ENCODE measurements at regions not wholly inside any gene's neighbourhood (a gene's known extent, or its start where the extent isn't known, plus 50 kb on each side); places are given as distances from the start of the nearest gene placed in this dataset.

DNA sequence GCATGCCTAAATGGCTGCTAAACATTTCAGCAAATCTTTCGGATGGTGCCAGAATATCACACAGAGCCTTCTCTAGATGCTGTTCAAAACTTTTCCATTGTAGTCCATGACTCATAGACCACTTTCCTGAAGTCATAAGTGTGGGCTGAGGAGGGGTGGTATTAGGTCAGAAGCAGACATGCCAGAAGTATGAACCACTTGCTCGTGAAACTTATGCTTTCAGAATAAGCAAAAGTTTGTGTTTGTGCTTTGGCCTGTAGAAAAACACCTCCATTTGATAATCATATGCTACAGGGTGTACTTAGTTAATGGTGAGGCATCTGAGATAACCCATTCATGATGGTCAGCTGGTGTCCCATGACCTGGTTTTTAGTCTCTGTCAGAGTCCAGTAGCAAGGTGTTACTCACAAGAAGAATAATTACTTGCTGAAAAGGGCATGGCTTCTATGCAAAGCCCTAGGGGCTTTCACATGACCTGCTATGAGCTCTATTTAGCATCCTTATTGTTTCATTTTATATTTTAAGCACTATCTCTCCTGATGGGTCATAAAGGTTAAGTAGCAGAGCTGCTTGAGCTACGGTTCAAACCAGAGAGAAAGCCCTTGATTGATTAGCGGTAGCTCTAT is 183.1 kb upstream of the IVNS1ABP start:
- DNase-seq, result no peak

GRCh38 chr1:185498207-185498606 is 181.2 kb upstream of the IVNS1ABP start:
- no peak for DNase-seq

DNA sequence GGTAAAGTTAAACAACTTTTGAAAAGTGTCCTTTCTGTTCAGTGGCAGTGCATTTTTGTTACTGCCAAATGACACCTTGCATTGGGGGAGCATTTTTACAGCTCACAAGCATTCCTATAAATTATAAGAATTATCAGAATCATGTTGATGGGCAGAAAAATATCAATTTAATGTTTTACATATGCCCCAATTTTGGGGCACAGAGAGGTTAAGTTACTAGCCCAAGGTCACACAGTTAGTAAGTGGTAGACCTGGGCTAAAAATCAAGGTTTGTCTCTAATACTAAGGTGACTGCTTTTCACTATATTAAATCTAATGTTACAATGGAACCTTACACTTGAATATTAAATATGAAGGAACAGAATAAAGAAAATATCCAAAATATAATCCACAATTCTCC is 180.1 kb upstream of the IVNS1ABP start:
- no peak for DNase-seq

- no peak for DNase-seq
Observed at GRCh38 chr1:185495898-185496297, 178.9 kb upstream of the IVNS1ABP start.

DNA sequence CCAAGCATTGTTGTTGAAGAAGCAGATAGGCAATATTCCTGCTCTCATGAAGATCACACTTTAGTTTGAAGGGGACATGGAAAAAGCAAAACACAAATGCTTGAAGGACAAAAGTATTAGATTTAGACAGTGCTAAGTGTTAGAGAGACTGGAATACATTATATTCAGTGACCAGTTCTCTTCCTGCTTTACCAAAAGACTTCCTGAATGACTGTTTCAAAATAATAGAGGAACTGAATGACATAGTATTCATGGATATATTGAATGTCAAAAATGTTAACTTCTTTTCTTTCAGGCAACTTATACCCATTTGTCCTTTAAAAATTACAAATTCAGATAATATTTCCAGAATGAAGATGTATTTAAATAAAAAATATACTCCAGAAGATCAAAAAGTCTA is 178.0 kb upstream of the IVNS1ABP start:
- no peak for DNase-seq

GRCh38 chr1:185492089-185492825 is 175.2 kb upstream of the IVNS1ABP start:
- DNase-seq, result no peak

DNA sequence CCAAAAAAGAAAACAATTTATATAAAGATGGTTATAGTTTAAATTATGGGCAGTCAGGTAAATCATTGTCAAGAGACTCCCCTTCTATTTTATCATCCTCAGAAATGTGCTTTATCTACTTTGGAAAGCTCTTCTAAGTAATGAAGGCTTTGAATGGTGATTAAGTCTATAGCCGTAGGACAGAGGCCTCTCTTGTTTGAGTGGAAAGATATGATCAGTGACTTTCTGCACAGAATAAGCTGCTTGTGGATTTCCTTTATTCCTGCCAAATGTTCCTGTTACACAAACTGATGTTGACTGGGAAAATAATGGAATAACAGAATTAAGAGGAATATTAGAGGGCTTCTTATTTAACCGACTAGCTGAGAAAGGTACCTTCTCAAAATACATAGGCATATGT is 174.6 kb upstream of the IVNS1ABP start:
- no peak for DNase-seq

GRCh38 chr1:185490924-185491323 is 173.9 kb upstream of the IVNS1ABP start:
- DNase-seq, result no peak

GRCh38 chr1:185489406-185489805 is 172.4 kb upstream of the IVNS1ABP start:
- DNase-seq, result no peak

DNA sequence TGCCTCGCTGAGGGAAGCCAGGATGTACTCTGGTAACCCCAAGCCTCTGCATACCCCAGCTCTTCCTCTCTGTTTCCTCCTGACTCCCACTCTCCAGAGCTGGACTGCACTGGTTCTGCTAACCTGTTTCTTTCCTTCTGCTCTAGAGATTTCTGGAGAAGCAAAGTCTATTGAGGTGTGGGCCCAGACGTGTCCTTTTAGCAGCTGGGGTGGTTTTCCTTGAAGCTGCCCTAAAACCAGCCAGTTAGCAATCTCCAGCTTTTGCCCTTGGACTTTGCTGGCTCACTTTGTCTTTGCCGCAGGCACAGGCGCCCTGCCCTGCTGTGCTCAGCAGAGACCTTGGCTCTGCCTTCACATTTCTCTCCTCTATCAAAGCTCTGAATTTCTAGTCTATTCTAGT is 171.8 kb upstream of the IVNS1ABP start:
- DNase-seq, result no peak

DNA sequence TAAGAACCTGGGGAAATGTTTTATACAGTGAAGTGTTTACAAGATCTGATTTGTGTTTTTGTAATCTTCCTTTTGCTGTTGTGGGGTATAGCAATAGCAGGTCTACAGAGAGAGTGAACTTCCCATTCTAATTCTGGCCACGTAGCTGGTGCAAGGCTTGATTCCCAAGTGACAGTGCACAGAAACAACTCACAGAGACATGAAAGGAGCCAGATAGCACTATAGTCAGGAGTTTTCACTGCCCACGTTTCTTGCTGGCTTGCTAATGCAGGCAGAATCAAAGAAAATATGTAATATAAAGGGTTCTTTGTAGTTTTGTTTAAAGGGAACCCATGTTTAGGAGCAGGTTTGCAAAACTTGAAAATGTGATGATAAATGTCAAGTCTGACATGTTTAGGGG is 170.9 kb upstream of the IVNS1ABP start:
- DNase-seq, result no peak

DNA sequence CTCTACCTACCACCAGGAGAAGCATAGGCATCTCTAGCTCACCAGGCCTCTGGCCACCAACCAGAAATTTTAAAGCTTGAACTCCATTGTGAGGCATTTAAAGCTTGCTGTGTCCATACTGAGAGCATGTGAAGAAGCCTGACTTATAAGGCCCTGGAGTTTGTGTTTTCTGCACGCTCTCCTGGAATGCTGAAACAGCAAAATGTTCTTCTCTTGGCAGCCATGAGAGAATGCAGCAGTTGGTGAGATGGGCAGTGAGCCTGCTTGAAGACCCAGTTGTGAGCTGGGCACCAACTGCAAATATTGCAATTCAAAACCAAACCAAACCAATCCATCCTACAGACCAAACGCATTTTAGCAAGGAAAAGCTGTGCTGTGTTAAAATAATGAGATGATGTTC is 170.0 kb upstream of the IVNS1ABP start:
- DNase-seq, result peak; percentile 27

DNA sequence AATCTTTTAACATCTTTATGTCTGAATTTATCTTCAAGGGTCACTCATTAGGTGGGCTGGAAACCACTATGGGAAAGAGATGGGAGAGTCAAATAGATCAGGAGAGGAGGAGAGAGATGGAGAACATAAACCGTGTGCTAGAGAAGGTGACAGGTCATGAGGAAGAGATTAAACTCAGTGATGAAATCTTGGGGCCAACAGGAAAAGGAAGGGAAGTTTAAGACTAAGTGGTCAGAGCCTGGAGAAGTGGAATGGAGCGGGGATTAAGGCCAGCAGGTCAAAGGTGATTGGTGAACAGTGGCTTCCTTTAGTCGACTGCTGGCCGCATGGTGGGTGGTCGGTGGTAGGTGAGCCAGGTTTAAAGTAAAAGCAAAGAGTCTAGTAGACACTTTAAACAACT is 169.3 kb upstream of the IVNS1ABP start:
- no peak for DNase-seq

DNA sequence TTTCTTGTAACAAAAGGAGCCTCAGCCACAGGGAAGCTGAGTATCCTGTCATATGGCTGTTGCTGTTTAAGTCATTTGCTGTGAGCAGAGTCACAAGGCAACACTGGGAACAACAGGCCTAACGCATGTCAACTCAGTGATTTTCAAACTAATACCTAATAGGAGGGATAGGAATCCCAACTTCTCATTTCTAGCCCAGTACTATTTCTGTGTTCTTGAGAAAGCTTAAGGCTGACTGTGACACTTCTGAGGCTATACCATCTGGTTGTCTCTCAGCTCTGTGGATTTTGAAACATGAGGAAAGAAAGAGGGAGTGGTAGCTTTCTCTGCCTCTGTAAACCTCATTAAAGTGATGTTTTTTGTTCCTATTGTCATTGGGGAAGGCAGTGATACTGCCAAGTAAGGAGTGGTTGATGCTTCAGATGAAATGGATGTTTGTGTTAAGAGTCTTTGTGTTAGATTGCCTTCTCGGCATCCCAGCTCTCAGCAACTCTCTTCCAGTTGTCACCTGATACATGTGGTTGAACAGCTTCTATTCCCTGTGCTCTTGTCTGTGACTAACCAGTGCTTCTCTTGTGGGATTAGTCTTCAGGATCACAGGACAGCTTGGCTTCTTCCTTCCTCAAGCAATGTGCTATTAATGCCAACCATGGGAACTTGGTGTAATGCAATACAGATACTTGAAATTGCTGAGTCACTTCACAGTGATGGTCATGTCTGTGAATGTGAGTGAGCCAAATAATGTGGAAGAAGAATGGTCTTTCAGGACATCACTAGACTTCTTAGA is 166.8 kb upstream of the IVNS1ABP start:
- DNase-seq, result peak; percentile 71

DNA sequence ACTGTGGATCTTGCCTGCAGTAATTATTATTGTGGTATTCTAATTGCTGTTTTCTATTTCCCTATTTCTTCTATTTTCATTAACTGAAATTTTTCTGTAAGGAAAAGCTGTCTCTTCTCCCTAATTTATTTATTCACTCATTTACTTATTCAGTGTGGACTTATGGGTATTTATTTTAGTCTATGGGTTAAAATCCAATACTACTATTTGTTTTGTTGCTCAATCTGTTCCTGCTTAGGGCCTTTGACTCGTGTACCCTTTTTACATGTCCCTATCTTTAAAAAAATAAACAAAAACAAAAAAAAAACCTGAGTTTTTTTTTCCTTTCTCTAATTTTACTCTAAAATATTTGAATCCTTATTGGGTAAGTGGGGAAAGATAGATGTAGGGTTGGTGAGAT is 166.2 kb upstream of the IVNS1ABP start:
- DNase-seq, result no peak

GRCh38 chr1:185480545-185480944 is 163.5 kb upstream of the IVNS1ABP start:
- no peak for DNase-seq

DNA sequence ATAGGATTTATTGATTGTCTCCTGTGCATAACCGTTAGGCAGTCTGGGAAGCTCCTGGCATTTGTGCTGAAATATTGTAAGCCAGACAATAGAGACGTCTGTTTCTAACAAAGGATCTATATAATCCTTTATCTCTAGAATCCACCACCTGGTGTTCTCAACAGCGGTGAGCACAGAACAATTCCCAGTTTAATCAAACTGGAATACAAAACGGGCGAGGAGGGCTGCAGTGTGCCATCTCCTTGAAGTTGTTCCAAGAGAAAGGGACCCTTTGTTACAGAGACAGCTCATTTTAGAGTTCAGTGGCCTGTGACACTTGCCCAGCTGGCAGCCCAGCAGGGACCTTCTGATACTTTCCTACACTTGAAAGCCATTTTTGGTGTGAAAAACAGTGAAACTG is 162.8 kb upstream of the IVNS1ABP start:
- DNase-seq, result no peak

DNA sequence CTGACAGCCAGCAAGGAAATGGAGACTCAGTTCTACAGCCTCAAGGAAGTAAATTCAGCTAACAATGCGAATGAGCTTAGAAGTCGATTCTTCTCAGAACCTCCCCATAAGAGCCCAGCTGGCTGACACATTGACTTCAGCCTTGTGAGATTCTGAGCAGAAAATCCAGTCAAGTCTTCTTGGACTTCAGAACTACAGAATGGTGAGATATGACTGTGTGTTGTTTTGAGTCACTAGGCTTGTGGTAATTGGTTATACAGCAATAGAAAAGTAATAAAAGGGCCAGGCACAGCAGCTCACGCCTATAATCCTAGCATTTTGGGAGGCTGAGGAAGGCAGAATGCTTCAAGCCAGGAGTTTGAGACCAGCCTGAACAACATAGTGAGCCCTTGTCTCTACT is 161.8 kb upstream of the IVNS1ABP start:
- no peak for DNase-seq

- DNase-seq, result no peak
Observed at GRCh38 chr1:185477638-185478580, 160.9 kb upstream of the IVNS1ABP start.

DNA sequence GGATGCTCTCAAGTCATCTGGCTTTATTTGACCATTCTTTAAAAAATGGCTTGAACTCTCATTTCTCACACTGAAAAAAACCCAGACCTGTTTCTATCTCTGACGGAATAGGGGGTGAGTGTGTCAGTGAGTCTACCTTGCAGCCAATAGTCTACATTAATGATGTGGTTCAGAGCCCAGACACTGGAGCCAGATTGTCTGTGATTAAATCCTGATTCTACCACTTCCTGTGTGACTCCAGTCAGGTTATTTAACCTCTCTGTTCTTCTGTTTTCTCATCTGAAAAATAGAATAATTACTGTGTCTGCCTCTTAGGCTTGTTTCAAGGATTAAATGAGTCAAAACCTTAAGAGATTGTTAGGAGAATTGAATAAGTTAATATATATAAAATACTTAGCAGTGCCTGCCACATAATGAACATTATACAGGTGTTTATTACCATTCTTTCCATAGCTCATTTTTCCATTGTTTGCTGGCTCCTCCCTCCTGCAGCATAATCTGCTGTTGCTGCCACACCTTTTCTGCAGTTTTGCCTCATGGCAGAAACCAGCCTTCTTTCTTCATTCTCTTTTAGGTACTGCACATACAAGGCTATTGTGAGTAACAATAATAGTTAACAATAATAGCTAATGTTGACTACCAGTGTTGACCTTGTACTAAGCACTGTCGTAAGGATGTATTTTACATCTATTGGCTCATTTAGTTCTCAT is 157.6 kb upstream of the IVNS1ABP start:
- DNase-seq, result no peak

DNA sequence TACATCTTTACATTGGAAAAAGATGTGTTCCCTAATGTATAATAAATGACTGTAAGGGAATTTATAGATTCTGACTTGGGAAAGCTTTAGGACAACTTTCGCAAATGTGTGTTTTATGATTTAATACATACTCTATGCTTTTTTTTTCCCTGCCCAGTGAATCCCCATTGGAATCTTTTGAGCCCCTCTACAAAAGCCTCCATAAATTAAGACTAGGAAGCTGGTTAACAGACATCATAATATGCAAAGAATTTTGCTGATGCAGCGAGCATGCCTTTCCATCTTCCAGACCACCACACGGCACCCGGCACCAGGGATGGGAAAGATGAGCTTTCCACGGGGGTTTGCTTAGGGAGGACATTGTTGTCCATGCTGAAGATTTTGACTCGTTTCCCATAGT is 156.1 kb upstream of the IVNS1ABP start:
- DNase-seq, result no peak

GRCh38 chr1:185468626-185469025 is 151.6 kb upstream of the IVNS1ABP start:
- DNase-seq, result no peak
